Choroid plexus epithelial cell (primary cell): ENCODE measurements at regions not wholly inside any gene's neighbourhood (a gene's known extent, or its start where the extent isn't known, plus 50 kb on each side); places are given as distances from the start of the nearest gene placed in this dataset.

ENCODE experiments used
- DNase-seq: peaks from one replicate; pipeline ENCODE4 v3.0.0-alpha.2; 2010; ENCODE audit warnings: low read depth
- H3K4me3 ChIP-seq: 2 replicates; pipeline ENCODE4 v1.5.1; 2011; ENCODE audit warnings: low read depth, mild to moderate bottlenecking, control low read depth, low read length, moderate library complexity
- TF ChIP-seq, protein P1 (sequence below): conservative IDR thresholded peaks from 2 replicates; pipeline ENCODE4 v1.5.1; 2011; ENCODE audit warnings: low read depth, mild to moderate bottlenecking, control low read depth, inconsistent platforms, low read length, moderate library complexity

DNA sequence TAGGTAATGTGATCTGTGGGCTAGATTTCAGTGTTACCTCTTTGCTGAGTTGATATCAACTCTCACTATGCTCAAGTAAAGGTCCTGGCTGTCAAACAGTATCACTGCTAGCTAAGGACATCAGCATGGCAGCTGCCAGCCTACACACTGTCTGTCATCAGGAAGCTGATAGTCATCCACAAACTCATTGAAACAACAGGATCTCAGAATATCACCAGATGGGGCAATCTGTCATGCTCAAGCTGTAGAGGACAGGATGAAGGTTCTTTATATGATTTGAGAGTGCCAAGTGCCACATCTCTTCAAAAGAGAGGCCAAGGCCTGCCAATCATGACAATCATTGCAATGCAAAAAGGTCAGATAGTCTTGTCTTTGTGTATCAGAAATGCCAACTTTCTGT lies 811.5 kb upstream of the SEL1L start:
- DNase-seq, result no peak
- no peak overlapping the region for H3K4me3 ChIP-seq
- TF ChIP-seq, protein P1, sequence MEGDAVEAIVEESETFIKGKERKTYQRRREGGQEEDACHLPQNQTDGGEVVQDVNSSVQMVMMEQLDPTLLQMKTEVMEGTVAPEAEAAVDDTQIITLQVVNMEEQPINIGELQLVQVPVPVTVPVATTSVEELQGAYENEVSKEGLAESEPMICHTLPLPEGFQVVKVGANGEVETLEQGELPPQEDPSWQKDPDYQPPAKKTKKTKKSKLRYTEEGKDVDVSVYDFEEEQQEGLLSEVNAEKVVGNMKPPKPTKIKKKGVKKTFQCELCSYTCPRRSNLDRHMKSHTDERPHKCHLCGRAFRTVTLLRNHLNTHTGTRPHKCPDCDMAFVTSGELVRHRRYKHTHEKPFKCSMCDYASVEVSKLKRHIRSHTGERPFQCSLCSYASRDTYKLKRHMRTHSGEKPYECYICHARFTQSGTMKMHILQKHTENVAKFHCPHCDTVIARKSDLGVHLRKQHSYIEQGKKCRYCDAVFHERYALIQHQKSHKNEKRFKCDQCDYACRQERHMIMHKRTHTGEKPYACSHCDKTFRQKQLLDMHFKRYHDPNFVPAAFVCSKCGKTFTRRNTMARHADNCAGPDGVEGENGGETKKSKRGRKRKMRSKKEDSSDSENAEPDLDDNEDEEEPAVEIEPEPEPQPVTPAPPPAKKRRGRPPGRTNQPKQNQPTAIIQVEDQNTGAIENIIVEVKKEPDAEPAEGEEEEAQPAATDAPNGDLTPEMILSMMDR, result no peak

DNA sequence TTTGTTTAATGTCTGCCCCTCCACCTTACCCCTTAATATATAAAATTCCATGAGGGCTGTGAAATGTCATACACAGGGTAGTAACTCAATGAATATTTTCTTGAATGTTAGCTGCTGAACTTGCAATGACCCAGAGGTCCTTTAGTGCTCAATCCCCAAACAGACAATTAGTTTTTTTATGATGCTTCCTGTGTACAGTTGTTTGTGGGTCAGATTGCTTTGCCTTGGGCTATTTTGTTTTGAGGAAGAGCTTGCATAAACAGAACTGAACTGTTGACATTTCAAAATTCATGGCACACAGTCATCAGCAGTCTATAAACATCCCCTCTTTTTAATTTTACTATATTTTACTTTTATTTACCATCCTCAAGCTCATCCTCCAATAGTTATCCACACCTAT lies 820.5 kb upstream of the SEL1L start:
- no peak for DNase-seq
- TF ChIP-seq, protein P1, result no peak
- H3K4me3 ChIP-seq, result no peak overlapping the region

DNA sequence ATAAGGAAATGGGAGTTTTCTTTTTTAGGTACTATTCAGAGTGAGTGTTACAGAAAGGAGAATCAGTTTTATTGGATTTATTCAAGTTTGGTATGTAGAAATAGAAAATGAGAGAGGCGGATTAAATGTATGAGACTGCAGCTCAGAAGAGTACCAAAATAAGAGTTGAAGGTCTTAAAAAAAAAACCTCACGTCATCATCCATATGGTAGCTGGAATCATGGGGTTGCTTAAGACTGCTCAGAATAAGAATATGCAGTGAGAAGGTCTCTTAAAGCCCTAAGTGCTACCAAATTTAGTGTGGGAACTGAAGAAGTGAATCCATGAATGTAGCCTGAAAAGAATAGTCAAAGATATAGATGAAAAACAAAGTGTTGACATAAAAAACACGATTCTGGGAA lies 825.5 kb upstream of the SEL1L start:
- TF ChIP-seq, protein P1, result no peak
- no peak overlapping the region for H3K4me3 ChIP-seq
- DNase-seq, result no peak

DNA sequence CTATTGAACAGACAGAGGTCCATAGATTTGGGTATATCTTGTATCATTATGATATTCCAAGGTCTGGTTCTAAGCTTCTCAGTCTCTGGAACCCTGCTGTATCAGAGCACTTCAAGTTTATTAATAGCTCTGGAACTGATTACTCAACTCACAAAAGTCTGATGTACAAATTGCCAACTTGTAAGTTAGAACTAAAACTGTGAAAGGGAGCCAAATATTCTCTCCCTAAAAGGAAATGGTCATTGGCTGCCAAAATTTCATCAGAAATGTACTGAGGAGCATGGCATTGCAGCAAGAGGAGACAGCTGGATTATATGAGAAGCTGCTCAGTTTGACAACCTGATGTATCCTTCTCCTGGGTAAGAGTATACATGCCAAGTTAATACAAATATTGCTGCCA lies 828.8 kb upstream of the SEL1L start:
- DNase-seq, result no peak
- TF ChIP-seq, protein P1, result no peak
- no peak overlapping the region for H3K4me3 ChIP-seq

DNA sequence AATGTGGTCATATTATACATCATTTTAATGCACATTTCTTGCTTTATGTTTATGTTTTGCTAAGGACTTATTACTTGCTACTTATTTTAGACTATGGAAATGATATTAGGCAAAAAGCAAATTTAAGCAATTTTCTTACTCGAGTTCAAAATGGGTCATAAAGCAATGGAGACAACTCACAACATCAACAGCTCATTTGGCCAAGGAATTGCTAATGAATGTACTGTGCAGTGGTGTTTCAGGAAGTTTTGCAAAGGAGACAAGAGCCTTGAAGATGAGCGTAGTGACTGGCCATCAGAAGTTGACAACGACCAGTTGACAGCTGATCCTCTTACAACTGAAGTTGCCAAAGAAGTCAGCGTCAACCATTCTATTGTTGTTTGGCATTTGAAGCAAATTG lies 831.8 kb upstream of the SEL1L start:
- TF ChIP-seq, protein P1, result no peak
- no peak for DNase-seq
- H3K4me3 ChIP-seq, result no peak overlapping the region

DNA sequence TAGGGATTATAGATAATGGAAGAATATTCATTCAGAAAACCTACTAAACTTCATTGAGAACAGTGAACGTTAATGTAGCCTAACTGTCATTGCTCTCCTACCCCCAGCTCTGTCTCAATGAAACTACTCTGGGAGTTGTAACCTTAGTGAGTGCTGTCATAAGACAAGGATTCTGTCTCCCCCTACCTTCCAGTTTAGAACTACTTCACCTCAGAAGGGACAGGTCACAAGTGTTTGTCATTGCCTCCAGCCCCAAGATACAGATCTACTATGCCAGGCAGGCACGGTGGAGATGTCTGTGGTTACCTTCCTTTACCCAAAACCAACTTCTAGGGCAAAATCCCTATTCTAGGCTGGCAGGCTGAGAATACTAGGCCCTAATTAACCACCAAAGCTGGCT lies 833.1 kb upstream of the SEL1L start:
- TF ChIP-seq, protein P1, result no peak
- H3K4me3 ChIP-seq, result no peak overlapping the region
- no peak for DNase-seq

DNA sequence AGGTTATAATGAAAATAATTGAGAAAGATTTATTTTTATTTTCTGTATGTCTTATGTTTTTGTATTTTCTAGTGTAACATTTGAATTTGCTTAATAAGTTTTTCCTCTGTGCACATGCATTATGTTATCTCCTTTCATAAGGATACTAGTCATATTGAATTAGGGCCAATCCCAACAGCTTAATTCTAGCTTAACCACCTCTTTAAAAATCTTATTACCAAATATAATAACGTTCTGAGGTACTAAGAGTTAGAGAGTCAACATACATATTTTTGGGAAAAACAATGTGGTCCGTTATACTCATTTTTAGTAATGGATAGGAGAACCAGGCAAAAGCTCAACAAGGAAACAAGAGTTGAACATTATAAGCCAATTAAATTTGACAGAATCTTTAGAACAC lies 845.6 kb upstream of the SEL1L start:
- TF ChIP-seq, protein P1, result no peak
- DNase-seq, result no peak
- H3K4me3 ChIP-seq, result no peak overlapping the region
